EH (cell line): ENCODE measurements at regions not wholly inside any gene's neighbourhood (a gene's known extent, or its start where the extent isn't known, plus 50 kb on each side); places are given as distances from the start of the nearest gene placed in this dataset.
"Not testable (repeated sequence)": the region's sequence is repeated elsewhere in the genome, so short reads cannot be mapped to it uniquely, and the experiment has no call there.

Experiments used
- DNase-seq: peaks from one replicate; pipeline ENCODE4 v3.0.0-alpha.2; 2015; ENCODE audit warnings: low read depth

- no peak for DNase-seq
These were observed 360.4 kb upstream of the AGA start for GRCh38 chr4:177802661-177803060.

DNA sequence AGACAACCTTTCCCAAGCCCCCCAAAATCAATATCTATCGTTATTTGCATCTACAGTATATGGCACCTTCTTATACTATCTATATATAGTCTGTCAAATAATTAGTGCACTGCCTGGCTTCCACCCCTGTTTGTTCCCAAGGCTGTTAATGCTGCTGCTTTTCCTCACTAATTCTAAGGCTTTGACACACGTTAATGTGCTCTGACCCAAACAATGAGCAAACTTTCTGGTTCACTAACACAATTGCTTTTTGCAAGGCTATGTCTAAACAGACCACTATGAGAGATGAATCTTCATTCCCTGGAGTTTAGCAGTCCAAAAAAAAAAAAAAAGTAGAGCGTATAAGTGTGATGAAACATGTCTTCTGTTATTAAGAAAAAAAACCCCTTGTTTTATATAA, 360.9 kb upstream of the AGA start:
- no peak for DNase-seq

DNA sequence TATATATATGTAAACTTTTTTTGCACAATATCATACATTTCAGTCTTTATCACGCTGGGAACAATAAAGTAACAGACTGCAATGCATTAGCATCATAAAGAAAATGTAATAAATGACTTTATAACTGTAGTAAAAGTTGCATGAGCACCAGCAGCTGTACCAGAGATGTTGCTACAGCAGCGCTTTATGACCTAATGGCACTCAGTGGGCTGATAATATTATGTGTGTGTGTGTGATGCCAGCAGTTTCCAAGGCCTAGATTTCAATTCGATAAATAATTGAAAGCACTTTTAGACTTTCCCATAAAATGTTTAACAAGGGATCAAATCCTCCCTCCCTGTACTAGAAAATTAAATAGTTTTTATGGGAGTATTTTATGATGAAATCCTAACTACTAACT, 367.6 kb upstream of the AGA start:
- no peak for DNase-seq

DNA sequence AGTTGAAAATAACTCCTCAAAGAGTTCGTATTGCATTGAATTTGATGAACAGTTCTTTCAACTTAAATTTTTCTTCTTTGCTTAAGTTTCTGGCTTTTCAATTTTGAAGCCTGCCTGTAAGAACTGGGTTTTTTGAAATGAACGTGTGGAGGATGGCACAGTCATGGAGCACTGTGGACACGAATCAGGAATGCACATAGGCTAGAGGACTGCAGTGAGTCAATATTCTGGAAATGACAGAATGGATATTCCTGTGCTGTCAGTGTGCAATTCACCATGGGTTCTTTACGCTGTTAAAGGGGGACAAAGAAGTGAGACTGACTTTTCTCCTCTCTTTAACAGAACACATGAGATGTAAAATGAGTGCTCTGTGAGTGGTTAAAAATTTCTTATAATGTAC, 368.0 kb upstream of the AGA start:
- DNase-seq = no peak

DNA sequence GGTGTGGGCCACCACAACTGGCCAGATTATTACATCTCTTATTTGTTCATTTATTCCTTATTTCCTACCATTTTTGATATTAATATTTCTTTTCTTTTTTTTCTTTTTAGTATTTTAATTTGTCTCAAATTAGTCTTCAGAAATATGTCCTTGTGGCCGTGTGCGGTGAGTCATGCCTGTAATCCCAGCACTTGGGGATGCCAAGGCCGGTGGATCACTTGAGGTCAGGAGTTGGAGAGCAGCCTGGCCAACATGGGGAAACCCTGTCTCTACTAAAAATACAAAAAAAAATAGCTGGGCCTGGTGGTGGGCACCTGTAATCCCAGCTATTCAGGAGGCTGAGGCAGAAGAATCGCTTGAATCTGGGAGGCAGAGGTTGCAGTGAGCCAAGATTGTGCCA, 376.2 kb upstream of the AGA start:
- DNase-seq = not testable (repeated sequence)

GRCh38 chr4:177826973-177827372, 384.7 kb upstream of the AGA start:
- DNase-seq = no peak

GRCh38 chr4:177841258-177841657, 399.0 kb upstream of the AGA start:
- DNase-seq = no peak

DNA sequence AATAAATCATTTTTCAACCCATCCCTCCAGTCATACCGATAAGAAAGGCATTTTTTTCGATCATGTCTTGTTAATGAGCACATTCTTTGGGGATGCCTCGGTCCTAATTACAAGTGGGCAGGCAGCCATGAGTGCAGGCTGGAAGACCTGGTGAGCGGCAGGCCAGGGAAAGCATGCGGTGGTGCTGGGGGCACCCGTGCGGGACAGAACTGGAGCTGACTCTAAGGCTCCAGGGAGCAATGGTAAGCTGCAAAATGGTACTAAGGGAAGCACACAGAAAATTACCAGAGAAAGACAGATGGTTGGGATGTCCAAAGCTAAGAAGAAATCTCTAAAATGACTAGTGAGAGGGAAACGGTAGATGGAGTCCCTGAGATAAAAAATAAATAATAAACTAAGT, 411.0 kb upstream of the AGA start:
- no peak for DNase-seq

- DNase-seq = no peak
These were observed 413.4 kb upstream of the AGA start for GRCh38 chr4:177855507-177856197.

- DNase-seq = no peak
These were observed 417.9 kb upstream of the AGA start for GRCh38 chr4:177860171-177860570.

DNA sequence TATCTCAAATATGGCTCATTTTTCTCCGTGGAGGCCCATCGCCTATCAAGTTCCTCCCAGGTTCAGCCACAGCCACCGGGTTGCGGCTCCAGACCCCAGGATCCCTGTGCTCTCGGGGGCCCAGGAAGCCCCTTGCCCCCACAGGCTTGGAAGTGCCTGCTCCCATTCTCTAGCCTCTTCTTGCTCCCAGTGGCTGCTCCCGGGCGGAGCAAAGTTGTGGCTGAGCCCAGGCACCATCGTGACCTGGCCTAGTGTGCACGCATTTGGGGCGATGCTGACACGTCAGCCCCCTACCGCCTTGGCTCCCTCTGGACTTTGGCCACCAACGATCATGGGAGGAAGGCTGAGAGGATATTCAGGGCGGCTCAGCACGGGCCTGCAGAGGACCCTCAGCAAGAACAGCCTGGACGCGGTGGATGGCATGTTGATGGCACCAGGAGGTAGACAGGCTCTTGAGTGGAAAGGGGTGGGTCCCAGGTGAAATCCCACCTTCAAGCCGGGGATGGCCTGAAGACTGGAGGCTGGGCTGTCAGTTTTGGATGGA, 419.4 kb upstream of the AGA start:
- no peak for DNase-seq

GRCh38 chr4:177862541-177863176, 420.4 kb upstream of the AGA start:
- DNase-seq = no peak

- no peak for DNase-seq
These were observed 437.6 kb upstream of the AGA start for GRCh38 chr4:177879851-177880250.

- DNase-seq = no peak
These were observed 452.9 kb upstream of the AGA start for GRCh38 chr4:177895136-177895535.

- DNase-seq = no peak
These were observed 459.5 kb upstream of the AGA start for GRCh38 chr4:177901786-177902185.

DNA sequence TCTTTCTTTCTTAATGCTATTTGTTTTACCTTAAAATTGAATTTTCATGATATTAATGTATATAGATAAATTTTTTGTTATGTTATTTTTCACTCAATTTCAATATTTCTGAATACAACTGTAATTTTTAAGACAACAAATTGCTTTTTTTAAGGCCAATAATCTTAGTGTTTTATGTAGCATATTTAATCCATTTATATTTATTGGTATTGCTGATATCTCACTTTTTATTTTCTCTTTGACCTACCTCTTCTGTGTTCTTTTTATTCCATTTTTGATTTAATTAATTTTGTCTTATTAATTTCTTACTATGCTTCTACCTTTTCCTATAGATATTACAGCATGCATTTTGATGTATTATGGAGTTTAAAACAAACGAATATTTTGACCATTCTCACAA, 460.1 kb upstream of the AGA start:
- no peak for DNase-seq

DNA sequence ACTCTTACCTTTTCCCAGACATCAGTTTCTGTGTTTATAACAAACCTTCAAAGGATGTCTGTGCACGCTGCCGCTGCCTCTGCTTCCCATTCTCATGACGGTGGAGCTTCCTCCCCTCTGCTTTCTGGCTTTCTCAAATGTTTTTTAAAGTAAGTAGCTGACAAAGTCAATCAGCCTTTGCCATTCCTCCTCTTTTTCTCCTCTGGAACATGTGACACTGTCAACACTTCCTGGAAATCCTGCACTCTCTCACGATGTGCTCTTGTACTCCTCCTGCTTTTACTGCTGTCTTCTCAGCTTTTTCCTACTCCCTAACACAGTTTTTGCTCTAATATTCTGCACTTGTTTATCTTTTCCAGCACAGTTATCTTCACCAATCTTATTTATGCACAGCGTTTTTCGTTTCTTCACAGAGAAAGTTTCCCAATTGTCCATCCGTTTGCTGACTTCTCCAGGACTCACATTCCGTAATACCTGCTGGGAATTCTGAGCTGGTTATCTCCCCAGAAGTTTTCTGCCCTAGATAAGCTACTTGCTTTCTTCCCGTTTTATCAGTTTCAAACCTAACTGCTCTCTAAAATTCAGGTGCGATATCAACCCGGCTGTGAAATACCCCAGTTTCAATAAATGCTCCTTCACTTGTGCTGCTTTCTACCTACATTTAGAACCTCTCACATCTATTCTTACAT, 465.6 kb upstream of the AGA start:
- DNase-seq = no peak

DNA sequence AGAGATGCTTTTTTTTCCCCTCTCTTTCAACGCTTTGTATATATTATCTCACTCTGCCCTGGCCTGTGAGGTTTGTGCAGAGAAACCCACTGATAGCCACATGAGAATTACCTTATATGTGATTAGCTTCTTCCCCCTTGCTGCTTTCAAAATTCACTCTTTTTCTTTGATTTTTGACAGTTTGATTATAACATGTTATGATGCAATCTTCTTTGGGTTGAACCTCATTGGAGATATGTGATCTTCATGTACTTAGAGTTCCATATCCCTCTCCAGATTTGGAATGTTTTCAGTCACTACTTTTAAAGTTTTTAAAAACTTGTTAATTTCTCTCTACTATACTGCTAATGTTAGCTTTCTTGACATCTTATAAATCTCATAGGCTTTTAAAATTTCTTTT, 479.5 kb upstream of the AGA start:
- DNase-seq = no peak

GRCh38 chr4:177923888-177924287, 481.7 kb upstream of the AGA start:
- DNase-seq = no peak

- DNase-seq = no peak
These were observed 494.8 kb upstream of the AGA start for GRCh38 chr4:177937041-177937440.

DNA sequence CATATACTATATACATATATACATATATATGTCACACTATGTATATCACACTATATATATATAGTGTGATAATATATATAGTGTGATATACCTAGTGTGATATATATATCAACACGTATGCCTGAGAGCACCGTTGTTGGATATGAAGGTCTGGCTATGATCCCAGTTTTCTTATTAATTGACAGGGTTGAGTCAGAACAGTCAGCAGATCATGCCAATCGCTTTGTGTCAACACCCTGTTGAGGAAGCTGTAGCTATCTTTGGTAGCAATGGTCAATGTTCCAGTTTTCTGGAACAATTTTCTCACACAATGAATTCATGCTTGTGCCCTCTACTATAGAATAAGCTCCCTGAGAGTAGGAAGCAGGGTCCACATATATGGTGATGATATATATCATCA, 496.0 kb upstream of the AGA start:
- DNase-seq = no peak

GRCh38 chr4:177945268-177945667, 503.0 kb upstream of the AGA start:
- DNase-seq = no peak

- no peak for DNase-seq
These were observed 505.4 kb upstream of the AGA start for GRCh38 chr4:177947607-177948006.
